Body of pancreas (tissue), 4 donors: ENCODE measurements at regions not wholly inside any gene's neighbourhood (a gene's known extent, or its start where the extent isn't known, plus 50 kb on each side); places are given as distances from the start of the nearest gene placed in this dataset.
"Not testable (repeated sequence)": the region's sequence is repeated elsewhere in the genome, so short reads cannot be mapped to it uniquely, and the experiment has no call there.

Experiments
- ATAC-seq: fragments of 150-250 bp; one replicate; pipeline ENCODE4 v1.9.1; 2016
- DNase-seq, 4 donors: peaks; one replicate each; pipeline ENCODE4 v3.0.0-alpha.2; 2019
- H3K27ac ChIP-seq, 4 donors: fragments of 200-600 bp; sonication (generic); 1 replicate in 3 of 4; 2 replicates in 1 of 4; pipeline versions ENCODE4 v1.5.1 to v1.6.1; 2016 to 2019; ENCODE audit warnings: mild to moderate bottlenecking in 1 of 4, mixed read lengths in 1 of 4, moderate library complexity in 1 of 4
- H3K27me3 ChIP-seq, 2 donors: fragments of 200-600 bp; sonication (generic); one replicate each; pipeline ENCODE4 v1.6.0; 2016; ENCODE audit warnings: mild to moderate bottlenecking in 1 of 2
- H3K36me3 ChIP-seq, 2 donors: fragments of 200-600 bp; sonication (generic); replicated peaks in 1 of 2; 2 replicates each; pipeline ENCODE4 v1.5.1; 2016; ENCODE audit warnings: low read depth in 2 of 2; ENCODE audit not compliant: insufficient read depth in 1 of 2
- H3K4me1 ChIP-seq: fragments of 200-600 bp; sonication (generic); one replicate; pipeline ENCODE4 v1.6.0; 2016
- H3K4me3 ChIP-seq, 2 donors: fragments of 200-600 bp; sonication (generic); 1 replicate in 1 of 2; 2 replicates in 1 of 2; pipeline ENCODE4 v1.5.1; 2016 to 2019
- H3K9me3 ChIP-seq, 3 donors: fragments of 200-600 bp; sonication (generic); 1 replicate in 2 of 3; 2 replicates in 1 of 3; pipeline ENCODE4 v1.5.1; 2016
- POLR2A ChIP-seq, 3 donors: fragments of 450-650 bp; IDR thresholded peaks; one replicate each; pipeline ENCODE4 v1.6.1; 2016; ENCODE audit warnings: antibody characterized with exemption in 3 of 3, mild to moderate bottlenecking in 2 of 3
- WGBS, 2 donors: methylation state at CpG; one replicate each; pipeline ENCODE4 v1.1.5; 2017; 5-methylcytosine and 5-hydroxymethylcytosine counted together
- intact Hi-C: fragments of 100-400 bp; cut with DNase I; formaldehyde crosslinking; loops from one replicate; pipeline ENCODE4 v1.15.1; 2023
- TF ChIP-seq, protein P1 (sequence below), 7 experiments: fragments of 450-650 bp in 4 of 7; fragments of 200-600 bp in 3 of 7; sonication (generic) in 3 of 7; IDR thresholded peaks; one replicate each; pipeline ENCODE4 v1.5.1; 2016 to 2019; ENCODE audit warnings: antibody characterized with exemption in 7 of 7

DNA sequence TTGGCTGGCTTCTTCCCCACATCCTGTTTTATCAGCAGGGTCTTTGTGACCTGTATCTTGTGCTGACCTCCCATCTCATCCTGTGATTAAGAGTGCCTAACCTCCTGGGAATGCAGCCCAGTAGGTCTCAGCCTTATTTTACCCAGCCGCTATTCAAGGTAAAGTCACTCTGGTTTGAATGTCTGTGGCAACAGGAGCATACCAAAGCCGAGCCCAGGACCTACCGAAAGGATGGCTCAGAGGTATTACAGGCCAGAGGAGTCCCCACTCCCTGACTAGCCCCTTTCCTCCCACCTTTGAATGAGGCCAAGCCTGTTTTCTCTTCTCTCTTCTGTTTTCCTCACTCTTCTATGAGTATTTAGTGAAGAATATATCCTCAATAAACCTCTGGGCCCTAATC, 271.3 kb downstream of the OSTF1 start:
- no peak overlapping the region for H3K4me3 ChIP-seq
- no peak for DNase-seq
- H3K27me3 ChIP-seq, result no peaks in the 10 kb centered on the region
- 60 to 84% methylated on average over 3 of the region's 3 CpGs for WGBS, 2 donors
- no peak overlapping the region for H3K27ac ChIP-seq
- ATAC-seq, result no peak
- intact Hi-C loops, result no loop called here
- H3K36me3 ChIP-seq, result no peaks in the 10 kb centered on the region
- TF ChIP-seq POLR2A (IDR thresholded peaks at IDR 0.05), result no peak
- TF ChIP-seq, protein P1, sequence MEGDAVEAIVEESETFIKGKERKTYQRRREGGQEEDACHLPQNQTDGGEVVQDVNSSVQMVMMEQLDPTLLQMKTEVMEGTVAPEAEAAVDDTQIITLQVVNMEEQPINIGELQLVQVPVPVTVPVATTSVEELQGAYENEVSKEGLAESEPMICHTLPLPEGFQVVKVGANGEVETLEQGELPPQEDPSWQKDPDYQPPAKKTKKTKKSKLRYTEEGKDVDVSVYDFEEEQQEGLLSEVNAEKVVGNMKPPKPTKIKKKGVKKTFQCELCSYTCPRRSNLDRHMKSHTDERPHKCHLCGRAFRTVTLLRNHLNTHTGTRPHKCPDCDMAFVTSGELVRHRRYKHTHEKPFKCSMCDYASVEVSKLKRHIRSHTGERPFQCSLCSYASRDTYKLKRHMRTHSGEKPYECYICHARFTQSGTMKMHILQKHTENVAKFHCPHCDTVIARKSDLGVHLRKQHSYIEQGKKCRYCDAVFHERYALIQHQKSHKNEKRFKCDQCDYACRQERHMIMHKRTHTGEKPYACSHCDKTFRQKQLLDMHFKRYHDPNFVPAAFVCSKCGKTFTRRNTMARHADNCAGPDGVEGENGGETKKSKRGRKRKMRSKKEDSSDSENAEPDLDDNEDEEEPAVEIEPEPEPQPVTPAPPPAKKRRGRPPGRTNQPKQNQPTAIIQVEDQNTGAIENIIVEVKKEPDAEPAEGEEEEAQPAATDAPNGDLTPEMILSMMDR (IDR thresholded peaks at IDR 0.05), result no peak
- H3K4me1 ChIP-seq, result no peaks in the 10 kb centered on the region
- peaks cover 0 to 9% (median 0%) of the 10 kb centered on the region in 3 donors for H3K9me3 ChIP-seq

DNA sequence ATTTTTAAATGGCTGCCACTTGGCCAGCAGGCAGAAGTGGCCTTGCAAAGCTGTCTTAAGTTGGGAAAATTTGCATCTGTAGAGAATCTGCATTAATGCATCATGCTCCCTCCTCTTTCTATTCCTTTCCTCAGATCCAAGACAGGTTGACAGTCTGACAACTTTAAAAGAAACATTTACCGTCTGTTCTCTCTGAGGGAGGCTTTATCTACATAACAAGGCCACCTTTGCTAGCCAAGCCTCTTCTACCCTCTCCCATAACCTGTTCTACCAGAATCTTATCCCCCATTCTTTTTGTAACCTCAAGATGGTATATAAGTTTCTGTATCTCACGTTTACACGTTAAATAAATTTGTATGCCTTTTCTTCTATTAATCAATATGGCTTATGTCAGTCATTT, 271.9 kb downstream of the OSTF1 start:
- no peak overlapping the region for H3K4me3 ChIP-seq
- DNase-seq (no peak), ATAC-seq (no peak)
- H3K9me3 ChIP-seq, result peaks cover 0 to 9% (median 0%) of the 10 kb centered on the region in 3 donors
- H3K4me1 ChIP-seq, result no peaks in the 10 kb centered on the region
- 17 to 39% methylated on average over 3 of the region's 3 CpGs for WGBS, 2 donors
- no peaks in the 10 kb centered on the region for H3K36me3 ChIP-seq
- no peak overlapping the region for H3K27ac ChIP-seq
- TF ChIP-seq POLR2A (IDR thresholded peaks at IDR 0.05), result no peak
- TF ChIP-seq, protein P1 (IDR thresholded peaks at IDR 0.05), result no peak
- intact Hi-C loops, result no loop called here
- H3K27me3 ChIP-seq, result no peaks in the 10 kb centered on the region

DNA sequence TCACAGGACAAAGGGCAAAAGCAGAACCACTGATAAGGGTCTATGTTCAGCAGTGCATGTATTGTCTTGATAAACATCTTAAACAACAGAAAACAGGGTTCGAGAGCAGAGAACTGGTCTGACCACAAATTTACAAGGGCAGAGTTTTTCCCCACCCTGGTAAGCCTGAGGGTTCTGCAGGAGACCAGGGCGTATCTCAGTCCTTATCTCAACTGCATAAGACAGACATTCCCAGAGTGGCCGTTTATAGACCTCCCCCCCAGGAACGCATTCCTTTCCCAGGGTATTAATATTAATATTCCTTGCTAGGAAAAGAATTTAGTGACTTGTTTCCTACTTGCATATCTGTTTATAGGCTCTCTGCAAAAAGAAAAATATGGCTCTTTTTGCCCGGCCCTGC, 274.1 kb downstream of the OSTF1 start:
- WGBS, 2 donors, result 66 to 67% methylated on average over 5 of the region's 5 CpGs
- DNase-seq, H3K36me3 ChIP-seq, H3K4me1 ChIP-seq, ATAC-seq, intact Hi-C loops, H3K27ac ChIP-seq, H3K27me3 ChIP-seq, H3K4me3 ChIP-seq, H3K9me3 ChIP-seq: not testable (repeated sequence)

DNA sequence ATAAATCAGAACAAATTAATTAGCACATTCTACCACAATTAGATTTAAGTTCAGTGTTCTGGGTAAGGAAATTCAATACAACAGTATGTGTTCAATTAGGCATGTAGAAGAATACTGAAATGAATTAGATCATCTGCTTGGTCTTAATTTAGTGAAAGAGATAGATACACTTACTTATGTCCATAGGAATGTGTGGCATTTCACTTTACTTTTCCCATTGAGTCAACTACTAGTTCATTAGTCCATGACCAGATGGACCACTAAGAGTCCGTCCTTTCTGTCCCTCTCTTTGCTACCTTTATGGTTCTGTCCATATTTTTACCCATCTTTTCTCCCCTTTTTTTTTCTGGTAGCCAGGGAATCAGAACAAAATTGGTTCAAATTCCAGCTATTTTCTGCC, 276.9 kb downstream of the OSTF1 start:
- intact Hi-C loops, result no loop called here
- H3K4me1 ChIP-seq, result no peaks in the 10 kb centered on the region
- WGBS, 2 donors, result 35 to 53% methylated on average over 1 of the region's 1 CpG

DNA sequence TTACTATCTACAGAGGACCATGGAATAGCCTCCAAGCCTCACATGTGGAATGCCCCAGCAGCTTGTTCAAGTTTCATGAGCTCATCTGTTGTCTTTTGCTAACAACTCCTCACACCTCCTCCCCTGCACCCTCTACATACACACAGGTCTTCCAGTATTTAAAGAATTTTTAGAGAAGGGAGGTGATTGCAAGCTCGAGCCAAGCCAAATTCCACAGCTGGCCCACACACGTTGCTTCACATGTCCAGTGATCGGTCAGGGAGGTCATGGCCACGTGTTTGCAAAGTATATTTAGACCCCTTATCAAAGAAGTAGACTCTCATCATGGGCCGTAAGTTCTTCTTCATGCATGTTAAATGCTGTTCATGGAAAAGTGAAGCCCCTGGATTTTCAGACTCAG, 281.7 kb downstream of the OSTF1 start:
- no peaks in the 10 kb centered on the region for H3K36me3 ChIP-seq
- no peak for TF ChIP-seq POLR2A (IDR thresholded peaks at IDR 0.05)
- TF ChIP-seq, protein P1 (IDR thresholded peaks at IDR 0.05), result no peak
- H3K9me3 ChIP-seq, result no peaks in the 10 kb centered on the region
- intact Hi-C loops, result no loop called here
- no peak overlapping the region for H3K4me3 ChIP-seq
- no peak for DNase-seq
- ATAC-seq, result no peak
- H3K27ac ChIP-seq, result no peak overlapping the region
- H3K4me1 ChIP-seq, result no peaks in the 10 kb centered on the region
- 6 to 11% methylated on average over 5 of the region's 5 CpGs for WGBS, 2 donors
- H3K27me3 ChIP-seq, result no peaks in the 10 kb centered on the region

More for the DNA sequence above, 276.9 kb downstream of the OSTF1 start:
- Histone ChIP-seq H3K4me3 (no peak overlapping the region), H3K9me3 (peaks cover 0 to 9% (median 0%) of the 10 kb centered on the region in 3 donors), H3K27ac (no peak overlapping the region), H3K27me3 (no peaks in the 10 kb centered on the region), H3K36me3 (no peaks in the 10 kb centered on the region)
- no peak for DNase-seq
- no peak for TF ChIP-seq POLR2A (IDR thresholded peaks at IDR 0.05)
- TF ChIP-seq, protein P1 (IDR thresholded peaks at IDR 0.05), result no peak
- no peak for ATAC-seq
